Gastroesophageal sphincter (tissue), 4 donors: ENCODE measurements at regions not wholly inside any gene's neighbourhood (a gene's known extent, or its start where the extent isn't known, plus 50 kb on each side); places are given as distances from the start of the nearest gene placed in this dataset.
A peak's percentile ranks its signal among the peaks of the same experiment; 100 is the strongest.

ENCODE experiments used
- ATAC-seq: fragments of 150-250 bp; one replicate; pipeline ENCODE4 v1.9.1; 2016; ENCODE audit warnings: mild to moderate bottlenecking, moderate library complexity
- H3K27ac ChIP-seq, 4 donors: fragments of 200-600 bp; sonication (generic) in 3 of 4; 1 replicate in 3 of 4; 2 replicates in 1 of 4; pipeline ENCODE4 v1.5.1; 2016 to 2019
- H3K27me3 ChIP-seq: fragments of 200-600 bp; sonication (generic); one replicate; pipeline ENCODE4 v1.5.1; 2019
- H3K36me3 ChIP-seq, 2 donors: fragments of 200-600 bp; sonication (generic); one replicate each; pipeline ENCODE4 v1.5.1; 2019; ENCODE audit warnings: control low read depth in 1 of 2
- H3K4me1 ChIP-seq, 3 donors: fragments of 200-600 bp; sonication (generic); 1 replicate in 2 of 3; 2 replicates in 1 of 3; pipeline ENCODE4 v1.5.1; 2016 to 2019; ENCODE audit warnings: control low read depth in 2 of 3
- H3K4me3 ChIP-seq, 2 donors: fragments of 200-600 bp; sonication (generic); one replicate each; pipeline ENCODE4 v1.5.1; 2019; ENCODE audit warnings: mild to moderate bottlenecking in 1 of 2, moderate library complexity in 1 of 2
- H3K9me3 ChIP-seq, 3 donors: fragments of 200-600 bp; sonication (generic); one replicate each; pipeline ENCODE4 v1.5.1; 2017 to 2019; ENCODE audit warnings: control low read depth in 2 of 3
- EP300 ChIP-seq: sonication (generic); formaldehyde crosslinking; IDR thresholded peaks from one replicate; pipeline ENCODE4 v1.6.1; 2017; ENCODE audit warnings: antibody characterized with exemption, mild to moderate bottlenecking
- POLR2A ChIP-seq, 2 donors: fragments of 450-650 bp; IDR thresholded peaks; one replicate each; pipeline ENCODE4 v1.6.1; 2017; ENCODE audit warnings: antibody characterized with exemption in 2 of 2, mild to moderate bottlenecking in 2 of 2, moderate library complexity in 1 of 2
- POLR2AphosphoS5 ChIP-seq: sonication (generic); formaldehyde crosslinking; IDR thresholded peaks from one replicate; pipeline ENCODE4 v1.6.1; 2017; ENCODE audit warnings: antibody characterized with exemption
- WGBS, 2 donors: methylation state at CpG; one replicate each; pipeline ENCODE4 v1.1.5; 2018; ENCODE audit warnings: low coverage in 1 of 2; 5-methylcytosine and 5-hydroxymethylcytosine counted together
- TF ChIP-seq, protein P1 (sequence below), 4 experiments: fragments of 200-600 bp in 2 of 4; fragments of 450-650 bp in 2 of 4; sonication (generic) in 1 of 4; IDR thresholded peaks; one replicate each; pipeline ENCODE4 v1.5.1; 2017 to 2019; ENCODE audit warnings: antibody characterized with exemption in 4 of 4, mild to moderate bottlenecking in 2 of 4, moderate library complexity in 2 of 4

DNA sequence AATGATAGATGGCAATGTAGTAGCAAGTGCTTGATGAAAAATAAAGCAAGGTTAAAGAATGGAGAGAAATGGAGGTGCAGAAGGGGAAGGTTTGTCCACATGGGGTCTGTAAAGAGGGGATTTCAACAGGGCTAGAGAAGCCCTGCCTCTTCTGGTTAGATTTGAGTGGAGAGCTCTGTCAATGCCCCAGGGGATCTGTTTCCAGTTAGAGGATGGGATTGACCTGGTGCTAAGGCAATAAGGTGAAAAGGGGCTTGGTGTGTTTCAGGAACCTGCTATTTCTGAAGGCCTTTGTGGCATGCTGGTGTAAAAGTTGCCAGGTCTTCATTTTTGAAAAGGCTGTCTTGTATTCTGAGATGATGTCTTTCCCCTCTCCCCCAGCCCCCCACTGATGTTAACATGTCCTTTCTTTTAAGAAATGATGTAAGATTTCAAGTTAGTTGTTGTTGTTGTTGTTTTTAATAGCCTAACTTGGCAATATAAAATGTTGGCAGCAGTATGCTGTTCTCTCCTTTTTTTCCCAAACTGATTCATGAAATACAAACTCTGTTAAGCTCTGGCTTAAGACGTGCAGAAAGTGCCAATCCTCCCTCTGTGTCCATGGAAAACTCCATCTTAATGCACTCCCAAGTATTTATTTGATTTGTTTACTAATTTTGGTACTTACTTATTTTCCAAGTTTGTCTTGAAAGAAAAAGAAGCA lies 370.3 kb upstream of the ADGRL2 start:
- H3K4me3 ChIP-seq: no peak overlapping the region
- no peak for ATAC-seq

GRCh38 chr1:81428998-81429397 lies 371.7 kb upstream of the ADGRL2 start:
- 89 to 100% methylated on average over 1 of the region's 1 CpG for WGBS, 2 donors
- no peaks in the 10 kb centered on the region for H3K27me3 ChIP-seq
- H3K4me3 ChIP-seq: no peak overlapping the region
- H3K4me1 ChIP-seq: no peaks in the 10 kb centered on the region
- H3K27ac ChIP-seq: no peak overlapping the region
- no peaks in the 10 kb centered on the region for H3K36me3 ChIP-seq
- no peak for ATAC-seq
- H3K9me3 ChIP-seq: no peaks in the 10 kb centered on the region
- TF ChIP-seq EP300 (no peak), POLR2AphosphoS5 (no peak), POLR2A (IDR thresholded peaks at IDR 0.05) (no peak)
- TF ChIP-seq, protein P1, sequence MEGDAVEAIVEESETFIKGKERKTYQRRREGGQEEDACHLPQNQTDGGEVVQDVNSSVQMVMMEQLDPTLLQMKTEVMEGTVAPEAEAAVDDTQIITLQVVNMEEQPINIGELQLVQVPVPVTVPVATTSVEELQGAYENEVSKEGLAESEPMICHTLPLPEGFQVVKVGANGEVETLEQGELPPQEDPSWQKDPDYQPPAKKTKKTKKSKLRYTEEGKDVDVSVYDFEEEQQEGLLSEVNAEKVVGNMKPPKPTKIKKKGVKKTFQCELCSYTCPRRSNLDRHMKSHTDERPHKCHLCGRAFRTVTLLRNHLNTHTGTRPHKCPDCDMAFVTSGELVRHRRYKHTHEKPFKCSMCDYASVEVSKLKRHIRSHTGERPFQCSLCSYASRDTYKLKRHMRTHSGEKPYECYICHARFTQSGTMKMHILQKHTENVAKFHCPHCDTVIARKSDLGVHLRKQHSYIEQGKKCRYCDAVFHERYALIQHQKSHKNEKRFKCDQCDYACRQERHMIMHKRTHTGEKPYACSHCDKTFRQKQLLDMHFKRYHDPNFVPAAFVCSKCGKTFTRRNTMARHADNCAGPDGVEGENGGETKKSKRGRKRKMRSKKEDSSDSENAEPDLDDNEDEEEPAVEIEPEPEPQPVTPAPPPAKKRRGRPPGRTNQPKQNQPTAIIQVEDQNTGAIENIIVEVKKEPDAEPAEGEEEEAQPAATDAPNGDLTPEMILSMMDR (IDR thresholded peaks at IDR 0.05): no peak

More for the DNA sequence above, 370.3 kb upstream of the ADGRL2 start:
- H3K27ac ChIP-seq: no peak overlapping the region
- H3K4me1 ChIP-seq: no peaks in the 10 kb centered on the region
- 23 to 50% methylated on average over 1 of the region's 1 CpG for WGBS, 2 donors
- no peaks in the 10 kb centered on the region for H3K36me3 ChIP-seq
- H3K9me3 ChIP-seq: no peaks in the 10 kb centered on the region
- no peak for TF ChIP-seq POLR2AphosphoS5
- TF ChIP-seq EP300: no peak
- TF ChIP-seq POLR2A (IDR thresholded peaks at IDR 0.05): no peak
- H3K27me3 ChIP-seq: no peaks in the 10 kb centered on the region

GRCh38 chr1:81424816-81425215 lies 375.9 kb upstream of the ADGRL2 start:
- no peak for ATAC-seq
- 82 to 100% methylated on average over 2 of the region's 2 CpGs for WGBS, 2 donors
- H3K27ac ChIP-seq: no peak overlapping the region

GRCh38 chr1:81424061-81424460 lies 376.7 kb upstream of the ADGRL2 start:
- Histone ChIP-seq H3K36me3 (no peaks in the 10 kb centered on the region), H3K4me3 (no peak overlapping the region), H3K9me3 (no peaks in the 10 kb centered on the region), H3K27ac (no peak overlapping the region), H3K27me3 (no peaks in the 10 kb centered on the region), H3K4me1 (no peaks in the 10 kb centered on the region)
- TF ChIP-seq POLR2A (IDR thresholded peaks at IDR 0.05): no peak
- TF ChIP-seq, protein P1 (IDR thresholded peaks at IDR 0.05): no peak
- TF ChIP-seq POLR2AphosphoS5: no peak
- no peak for TF ChIP-seq EP300
- no peak for ATAC-seq
- 8 to 31% methylated on average over 5 of the region's 5 CpGs for WGBS, 2 donors

More at GRCh38 chr1:81424816-81425215, 375.9 kb upstream of the ADGRL2 start:
- Histone ChIP-seq H3K4me1 (no peaks in the 10 kb centered on the region), H3K27me3 (no peaks in the 10 kb centered on the region), H3K9me3 (no peaks in the 10 kb centered on the region), H3K36me3 (no peaks in the 10 kb centered on the region), H3K4me3 (no peak overlapping the region)
- TF ChIP-seq EP300 (no peak), POLR2A (IDR thresholded peaks at IDR 0.05) (no peak), POLR2AphosphoS5 (no peak)
- TF ChIP-seq, protein P1 (IDR thresholded peaks at IDR 0.05): no peak

- no peak overlapping the region for H3K4me3 ChIP-seq
- no peaks in the 10 kb centered on the region for H3K9me3 ChIP-seq
- ATAC-seq: no peak
- no peaks in the 10 kb centered on the region for H3K4me1 ChIP-seq
- no peak for TF ChIP-seq POLR2AphosphoS5
- no peaks in the 10 kb centered on the region for H3K27me3 ChIP-seq
- 90 to 100% methylated on average over 2 of the region's 2 CpGs for WGBS, 2 donors
- H3K27ac ChIP-seq: no peak overlapping the region
- no peaks in the 10 kb centered on the region for H3K36me3 ChIP-seq
These were observed 380.0 kb upstream of the ADGRL2 start for GRCh38 chr1:81420760-81421159.

GRCh38 chr1:81414488-81415015 lies 386.2 kb upstream of the ADGRL2 start:
- WGBS, 2 donors: 13 to 44% methylated on average over 3 to 10 of the region's 10 CpGs
- Histone ChIP-seq H3K4me1 (peaks cover 5 to 35% (median 7%) of the 10 kb centered on the region in 3 donors), H3K27me3 (no peaks in the 10 kb centered on the region), H3K27ac (peak overlapping the region in 1 of 4 donors; percentile 28), H3K36me3 (no peaks in the 10 kb centered on the region), H3K9me3 (no peaks in the 10 kb centered on the region), H3K4me3 (no peak overlapping the region)
- no peak for TF ChIP-seq POLR2AphosphoS5
- TF ChIP-seq POLR2A (IDR thresholded peaks at IDR 0.05): no peak
- TF ChIP-seq, protein P1 (IDR thresholded peaks at IDR 0.05): peak; percentile 45 to 86 (median 64)
- TF ChIP-seq EP300: no peak
- ATAC-seq: peak; percentile 87
